Peyer's patch (tissue), 4 donors: ENCODE measurements at regions not wholly inside any gene's neighbourhood (a gene's known extent, or its start where the extent isn't known, plus 50 kb on each side); places are given as distances from the start of the nearest gene placed in this dataset.

Experiments
- POLR2A ChIP-seq, 2 donors: fragments of 450-650 bp; IDR thresholded peaks; one replicate each; pipeline ENCODE4 v1.5.1; 2017; ENCODE audit warnings: antibody characterized with exemption in 2 of 2, mild to moderate bottlenecking in 2 of 2, moderate library complexity in 2 of 2
- TF ChIP-seq, protein P1 (sequence below), 6 experiments: fragments of 450-650 bp in 4 of 6; fragments of 200-600 bp in 2 of 6; sonication (generic) in 1 of 6; IDR thresholded peaks; one replicate each; pipeline ENCODE4 v1.5.1; 2017 to 2019; ENCODE audit warnings: antibody characterized with exemption in 6 of 6, mild to moderate bottlenecking in 3 of 6, moderate library complexity in 1 of 6

DNA sequence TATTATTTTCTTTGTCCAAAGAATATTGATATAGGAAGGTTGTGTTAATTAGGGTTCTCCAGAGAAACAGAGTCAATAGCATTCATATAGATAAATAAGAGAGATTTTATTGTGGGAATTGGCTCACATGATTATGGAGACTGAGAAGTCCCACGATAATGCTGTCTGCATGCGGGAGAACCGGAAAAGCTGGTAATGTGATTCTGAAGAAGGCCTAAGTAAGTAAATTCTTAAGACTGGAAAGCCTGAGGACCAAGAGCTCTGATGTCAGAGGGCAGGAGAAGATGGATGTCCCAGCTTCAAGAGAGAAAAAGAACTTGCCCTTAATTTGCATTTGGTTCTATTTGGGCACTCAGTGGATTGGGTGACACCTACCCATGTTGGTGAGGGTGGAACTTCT is 307.4 kb upstream of the C9orf72 start:
- TF ChIP-seq, protein P1, sequence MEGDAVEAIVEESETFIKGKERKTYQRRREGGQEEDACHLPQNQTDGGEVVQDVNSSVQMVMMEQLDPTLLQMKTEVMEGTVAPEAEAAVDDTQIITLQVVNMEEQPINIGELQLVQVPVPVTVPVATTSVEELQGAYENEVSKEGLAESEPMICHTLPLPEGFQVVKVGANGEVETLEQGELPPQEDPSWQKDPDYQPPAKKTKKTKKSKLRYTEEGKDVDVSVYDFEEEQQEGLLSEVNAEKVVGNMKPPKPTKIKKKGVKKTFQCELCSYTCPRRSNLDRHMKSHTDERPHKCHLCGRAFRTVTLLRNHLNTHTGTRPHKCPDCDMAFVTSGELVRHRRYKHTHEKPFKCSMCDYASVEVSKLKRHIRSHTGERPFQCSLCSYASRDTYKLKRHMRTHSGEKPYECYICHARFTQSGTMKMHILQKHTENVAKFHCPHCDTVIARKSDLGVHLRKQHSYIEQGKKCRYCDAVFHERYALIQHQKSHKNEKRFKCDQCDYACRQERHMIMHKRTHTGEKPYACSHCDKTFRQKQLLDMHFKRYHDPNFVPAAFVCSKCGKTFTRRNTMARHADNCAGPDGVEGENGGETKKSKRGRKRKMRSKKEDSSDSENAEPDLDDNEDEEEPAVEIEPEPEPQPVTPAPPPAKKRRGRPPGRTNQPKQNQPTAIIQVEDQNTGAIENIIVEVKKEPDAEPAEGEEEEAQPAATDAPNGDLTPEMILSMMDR (IDR thresholded peaks at IDR 0.05): no peak
- no peak for TF ChIP-seq POLR2A (IDR thresholded peaks at IDR 0.05)
